HCEC 1CT (cell line): ENCODE measurements at regions not wholly inside any gene's neighbourhood (a gene's known extent, or its start where the extent isn't known, plus 50 kb on each side); places are given as distances from the start of the nearest gene placed in this dataset.
"Not testable (repeated sequence)": the region's sequence is repeated elsewhere in the genome, so short reads cannot be mapped to it uniquely, and the experiment has no call there.

Experiments used
- DNase-seq: peaks from one replicate; pipeline ENCODE4 v3.0.0-alpha.2; 2017

DNA sequence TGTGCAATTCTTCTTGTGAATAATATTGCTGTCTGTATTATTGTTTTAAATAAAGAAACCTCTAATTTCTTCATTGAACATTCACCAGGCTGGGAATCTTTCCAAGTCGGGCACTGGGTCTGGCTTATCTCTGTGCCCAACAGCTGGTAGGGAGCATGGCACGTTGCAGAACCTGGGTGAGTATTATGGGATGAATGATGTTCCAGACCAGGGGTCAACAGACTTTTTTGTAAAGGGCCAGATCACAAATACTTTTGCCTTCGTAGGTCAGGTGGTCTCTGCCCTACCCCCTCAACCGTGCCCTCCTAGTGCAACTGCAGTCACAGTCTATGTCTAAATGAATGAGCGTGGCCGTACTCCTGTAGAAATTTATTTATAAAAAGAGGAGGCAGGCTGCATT lies 81.6 kb upstream of the FOXQ1 start:
- DNase-seq: no peak

DNA sequence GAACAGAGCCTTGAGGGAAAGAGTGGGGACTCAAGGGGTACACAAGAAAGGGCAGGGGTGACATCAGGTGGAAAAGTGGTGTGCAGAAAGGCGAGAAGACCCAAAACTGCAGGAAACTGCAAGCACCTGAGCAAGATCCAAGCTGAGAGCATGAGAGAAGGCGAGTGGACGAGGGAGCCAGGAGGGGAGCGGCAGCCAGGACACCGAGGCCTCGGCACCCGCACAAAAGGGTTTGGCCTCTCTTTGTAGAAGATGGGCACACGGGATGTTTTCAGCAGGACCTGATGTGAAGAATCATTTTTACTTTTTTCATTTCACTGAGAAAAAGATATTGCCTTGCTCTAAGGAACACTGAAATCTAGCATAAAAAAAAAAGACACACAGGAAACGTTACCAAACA lies 82.1 kb upstream of the FOXQ1 start:
- DNase-seq: no peak

DNA sequence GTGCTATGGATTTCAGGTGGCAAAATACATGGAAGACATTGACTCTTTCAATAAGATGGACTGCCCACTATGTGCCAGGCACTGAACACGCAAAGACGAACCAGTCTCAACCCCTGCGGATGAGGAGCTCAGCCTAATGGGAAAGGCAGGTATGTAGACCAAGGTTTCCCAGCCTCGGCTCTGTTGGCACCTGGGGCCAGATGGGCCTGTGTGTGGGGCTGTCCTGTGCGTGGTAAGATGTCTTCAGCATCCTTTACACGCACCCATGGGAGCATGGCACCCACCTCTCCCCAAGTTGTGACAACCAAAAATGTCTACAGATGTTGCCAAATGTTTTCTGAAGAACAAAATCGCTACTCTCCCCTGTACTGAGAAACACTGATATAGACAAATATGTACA lies 82.6 kb upstream of the FOXQ1 start:
- DNase-seq: no peak

DNA sequence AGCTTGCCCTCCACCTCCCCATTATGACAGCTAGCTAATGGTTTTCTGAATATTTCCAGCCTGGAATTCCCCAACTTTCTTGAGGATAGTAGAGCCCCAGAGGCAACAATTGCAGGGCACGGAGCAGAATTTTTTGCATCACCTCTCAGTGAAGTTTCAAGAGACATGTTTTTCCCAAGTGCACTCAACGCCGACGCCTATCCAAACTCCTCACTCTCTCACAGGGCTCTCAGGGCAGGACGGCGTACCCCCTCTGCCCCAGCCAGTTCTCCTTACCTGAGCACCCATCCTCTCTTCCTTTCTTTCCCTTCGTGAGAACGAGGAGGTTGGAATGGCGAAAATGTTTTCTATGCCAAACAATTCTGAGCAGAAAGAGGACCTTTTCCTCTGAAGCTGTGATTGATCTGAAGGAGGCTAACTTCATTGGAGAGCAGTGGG lies 83.1 kb upstream of the FOXQ1 start:
- no peak for DNase-seq

DNA sequence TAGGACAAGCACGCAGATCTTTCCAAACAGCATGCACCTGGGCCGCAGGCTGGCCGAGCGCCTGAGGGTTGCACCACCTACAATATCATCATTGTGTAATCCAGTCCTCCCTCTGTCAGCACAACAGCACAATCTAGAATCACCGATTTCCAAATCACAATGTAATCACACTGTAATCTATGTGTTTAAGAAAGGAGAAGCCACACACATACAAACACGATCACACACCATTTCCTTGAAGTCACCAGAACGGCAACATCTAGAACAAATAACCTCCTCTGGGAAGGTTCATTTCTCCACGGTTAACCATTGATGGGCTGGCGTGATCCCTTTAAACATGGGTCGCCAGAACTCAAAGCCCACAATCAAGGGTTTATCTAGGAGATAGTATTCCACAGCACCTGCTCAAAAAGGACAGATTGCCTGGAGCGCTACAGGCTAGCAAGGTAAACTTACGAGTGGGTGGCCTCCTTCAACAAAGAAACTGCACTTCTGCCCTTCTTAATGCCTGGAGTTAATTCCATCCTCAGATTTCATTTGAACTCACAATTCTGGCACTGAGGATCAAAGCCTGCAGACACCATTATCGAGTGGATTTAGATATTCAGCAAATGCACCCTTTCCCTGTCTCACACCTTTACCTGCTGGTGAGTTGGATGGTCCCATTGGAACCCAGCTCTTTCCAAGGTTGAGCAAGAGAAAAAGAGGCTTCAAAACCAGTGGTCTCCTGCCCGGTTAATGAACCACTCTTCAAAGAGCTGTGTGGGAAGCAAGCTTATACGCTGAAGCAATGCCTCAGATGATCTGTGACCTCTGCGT lies 83.8 kb upstream of the FOXQ1 start:
- DNase-seq: no peak

DNA sequence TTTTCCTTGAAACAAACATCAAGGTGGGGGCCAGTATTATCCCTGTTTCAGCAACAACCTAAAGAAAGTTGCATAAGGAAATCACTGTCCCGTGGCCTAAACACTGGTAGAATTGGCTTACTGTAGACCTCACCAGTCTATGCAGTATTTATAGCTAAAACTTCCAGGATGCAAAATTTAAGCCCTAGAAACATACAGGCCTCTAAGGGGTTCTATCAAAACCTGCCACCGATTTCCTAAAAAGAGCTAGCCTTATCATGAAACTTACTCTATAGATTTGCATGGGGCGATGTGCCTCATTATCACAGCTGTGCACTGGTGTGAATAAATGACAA lies 84.3 kb upstream of the FOXQ1 start:
- no peak for DNase-seq

DNA sequence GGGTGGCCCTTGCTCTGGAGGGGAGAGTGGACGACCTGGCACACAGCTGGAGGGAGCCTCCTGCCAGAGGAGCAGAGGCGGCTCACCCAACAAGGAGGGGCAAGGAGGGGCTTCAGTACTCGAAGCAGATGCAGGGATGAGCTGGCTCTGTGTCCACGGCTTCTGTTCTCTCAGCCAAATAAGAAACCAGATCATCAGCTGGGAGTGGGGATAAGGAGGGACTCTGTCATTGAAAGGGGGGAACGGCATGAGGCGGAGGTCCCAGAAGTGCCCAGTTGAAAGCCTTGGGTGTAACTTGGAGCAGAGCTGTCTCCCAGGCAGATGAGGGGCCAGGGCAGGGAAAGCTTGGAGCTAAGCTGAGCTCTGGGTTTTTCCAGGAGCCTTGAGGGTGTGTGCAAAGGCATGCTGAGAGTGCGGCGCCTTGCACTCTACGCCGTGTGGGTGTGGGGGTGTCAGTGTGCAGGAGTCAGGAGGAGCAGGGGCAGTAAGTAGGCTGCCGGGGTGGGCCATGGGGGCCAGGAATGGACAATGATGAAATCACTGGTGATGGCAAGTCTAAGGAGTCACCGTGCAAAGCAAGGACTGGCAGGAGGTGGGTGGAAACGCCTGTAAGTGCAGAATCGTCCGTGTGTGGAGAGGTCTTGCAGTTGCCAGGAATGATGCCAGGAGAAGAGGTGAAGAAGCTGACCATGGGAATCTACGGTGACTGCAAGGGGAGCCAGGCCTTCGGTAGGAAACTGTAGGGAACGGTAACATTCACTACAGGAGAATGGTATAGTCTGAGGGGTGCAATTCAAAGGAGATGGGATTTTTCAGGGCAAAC lies 85.4 kb upstream of the FOXQ1 start:
- no peak for DNase-seq

DNA sequence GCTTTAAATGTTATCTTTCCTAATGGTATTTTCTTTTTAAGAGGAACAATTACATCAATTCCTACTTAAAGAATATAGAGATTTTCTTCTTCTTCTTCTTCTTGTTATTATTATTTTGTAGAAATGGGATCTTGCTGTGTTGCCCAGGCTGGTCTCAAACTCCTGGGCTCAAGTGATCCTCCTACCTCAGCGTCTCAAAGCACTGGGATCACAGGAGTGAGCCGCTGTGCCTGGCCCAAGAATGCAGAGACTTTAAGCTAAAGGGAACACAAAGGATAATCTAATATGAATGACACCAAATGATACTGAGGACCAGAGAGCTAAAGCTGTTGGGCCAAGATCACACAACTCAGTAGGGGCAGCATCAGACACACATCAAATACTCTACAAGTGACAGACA lies 87.4 kb upstream of the FOXQ1 start:
- no peak for DNase-seq

DNA sequence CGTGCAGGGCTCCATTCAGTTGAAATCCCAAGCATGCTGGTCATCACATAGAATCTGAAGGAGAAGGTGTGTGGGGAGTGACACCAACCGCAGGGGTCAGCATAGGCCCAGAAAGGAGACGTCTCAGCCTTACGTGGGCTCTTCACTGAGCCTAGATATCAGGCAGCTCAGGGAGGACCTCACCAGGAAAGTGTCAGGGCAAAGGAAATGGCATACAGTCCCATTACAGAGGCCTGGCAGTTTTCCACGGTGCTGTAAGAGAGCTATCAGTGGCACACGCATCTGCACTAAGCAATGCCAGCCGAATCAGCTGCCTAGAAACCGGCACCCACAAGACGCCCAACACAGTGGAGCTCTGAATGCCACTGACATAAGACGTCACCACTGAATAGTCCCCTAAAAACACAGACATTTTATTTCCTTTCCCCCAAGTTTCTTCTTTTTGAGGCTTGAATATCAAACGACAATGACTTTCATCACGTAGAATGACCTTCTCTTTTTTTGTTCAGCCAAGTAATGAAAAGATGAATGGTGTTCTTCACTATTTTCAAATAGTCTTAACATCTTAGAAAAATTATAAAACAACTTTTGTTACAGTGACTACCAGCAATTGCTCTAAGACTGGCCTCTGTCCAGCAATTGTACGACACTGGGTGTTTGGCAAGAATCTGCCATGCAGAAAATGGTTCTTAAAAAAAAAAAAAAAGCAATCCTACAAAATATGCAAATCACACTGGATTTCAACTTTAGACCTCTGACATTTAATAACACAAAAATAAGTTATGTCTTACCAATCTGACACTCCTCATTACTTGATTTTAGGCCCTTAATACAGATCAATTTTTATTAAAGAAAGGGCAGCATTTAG lies 88.9 kb upstream of the FOXQ1 start:
- no peak for DNase-seq

DNA sequence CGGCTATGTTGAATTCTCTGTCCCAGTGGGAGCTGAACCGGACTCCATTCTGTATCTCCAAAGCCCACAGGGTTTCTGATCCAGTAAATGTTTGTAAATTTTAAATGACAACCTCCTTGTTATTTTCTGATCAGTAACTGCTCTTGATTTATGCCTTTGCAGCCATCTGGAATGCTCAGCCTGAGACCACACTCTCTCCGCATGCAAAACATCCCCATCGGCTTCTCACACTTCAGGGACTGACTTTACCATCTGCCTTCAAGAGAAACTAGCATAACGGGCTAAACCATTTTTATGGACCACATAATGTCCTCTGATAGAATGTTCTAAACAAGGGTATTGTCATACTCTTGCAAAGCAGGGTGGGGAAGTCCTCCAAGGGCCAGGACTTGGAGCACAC lies 94.5 kb upstream of the FOXQ1 start:
- no peak for DNase-seq

DNA sequence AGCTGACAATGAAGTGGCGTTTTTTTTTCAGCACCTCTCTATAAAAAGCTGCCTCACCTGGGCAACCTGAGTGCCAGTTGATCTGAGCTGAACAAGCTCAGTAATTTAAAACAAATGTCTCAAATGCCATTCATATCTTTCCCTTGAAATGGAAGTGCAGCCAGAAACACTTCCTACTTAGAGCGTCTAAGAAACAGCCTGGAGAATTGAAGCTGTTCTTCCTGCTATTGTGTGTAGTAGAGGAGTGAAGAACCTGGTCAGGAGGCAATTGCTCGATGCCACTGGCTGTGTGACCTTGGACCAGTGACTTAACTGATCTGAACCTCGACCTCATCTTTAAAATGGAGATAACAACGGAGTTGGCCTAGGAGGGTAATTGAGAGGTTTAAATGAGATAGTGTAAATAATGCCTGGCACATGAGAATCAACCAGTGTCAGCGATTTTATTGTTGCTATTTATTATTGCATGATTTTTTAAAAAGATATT lies 95.4 kb upstream of the FOXQ1 start:
- DNase-seq: no peak

DNA sequence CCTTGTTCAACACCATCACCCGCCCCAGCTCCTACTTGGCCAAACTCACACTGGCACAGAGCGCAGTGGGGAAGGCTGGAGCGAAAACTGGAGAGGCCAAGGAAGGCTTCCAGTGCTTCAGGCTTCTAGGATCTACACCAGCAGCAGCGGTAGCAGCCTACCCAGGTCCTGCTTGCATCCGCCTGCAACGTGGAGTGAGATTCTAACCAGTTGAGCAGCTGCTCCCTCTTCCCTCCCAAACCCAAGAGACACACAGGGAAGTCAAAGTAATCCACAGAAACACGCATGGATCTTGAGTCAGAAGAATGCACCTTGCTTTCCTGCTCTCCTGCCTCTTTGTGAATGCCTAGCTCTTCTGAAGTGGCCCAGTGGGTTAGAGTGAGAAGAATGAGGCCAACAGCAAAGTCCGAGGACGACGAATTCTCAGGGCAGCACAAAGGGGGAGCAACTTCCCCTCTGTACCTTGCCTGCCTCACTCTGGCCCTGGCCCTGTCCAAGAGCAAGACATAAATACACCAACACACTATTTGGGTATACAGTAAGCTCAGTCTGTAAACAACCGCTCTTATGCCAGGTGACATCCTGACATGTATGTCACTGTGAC lies 95.9 kb upstream of the FOXQ1 start:
- no peak for DNase-seq

DNA sequence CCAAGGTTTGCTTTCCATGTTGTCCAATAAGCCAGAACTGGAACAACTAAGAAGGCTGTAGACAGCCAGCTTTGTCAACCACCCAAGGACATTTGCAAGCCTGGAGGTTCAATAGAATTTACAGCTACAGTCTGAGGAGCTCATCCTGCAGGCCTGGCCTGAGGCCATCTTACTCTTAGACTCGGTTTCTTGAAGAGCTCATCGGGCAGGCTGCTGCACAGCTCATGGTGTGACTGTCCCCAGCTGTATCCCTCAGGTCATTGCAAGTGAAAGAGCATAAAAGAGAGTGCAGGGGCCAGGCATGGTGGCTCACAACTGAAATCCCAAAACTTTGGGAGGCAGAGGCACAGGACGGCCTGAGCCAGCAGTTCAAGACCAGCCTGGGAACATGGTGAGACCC lies 96.9 kb upstream of the FOXQ1 start:
- DNase-seq: no peak

DNA sequence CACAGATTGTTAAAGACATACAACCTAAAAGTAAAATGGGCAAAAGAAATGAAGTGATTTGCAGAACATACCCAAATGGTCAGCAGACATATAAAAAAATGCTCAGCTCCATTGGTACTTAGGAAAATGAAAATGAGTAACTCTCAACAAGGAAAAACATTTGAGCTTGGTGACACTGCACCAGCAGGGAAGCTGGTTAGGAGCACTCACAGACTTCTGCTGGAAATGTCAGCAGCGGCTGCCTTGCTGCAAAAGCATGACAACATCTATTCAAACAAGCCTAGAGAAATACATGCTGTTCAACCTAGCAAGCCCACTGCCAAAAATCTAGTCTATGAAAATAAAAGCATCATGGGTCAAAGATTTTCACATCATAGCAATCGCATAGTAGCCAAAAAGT lies 99.0 kb upstream of the FOXQ1 start:
- DNase-seq: no peak

DNA sequence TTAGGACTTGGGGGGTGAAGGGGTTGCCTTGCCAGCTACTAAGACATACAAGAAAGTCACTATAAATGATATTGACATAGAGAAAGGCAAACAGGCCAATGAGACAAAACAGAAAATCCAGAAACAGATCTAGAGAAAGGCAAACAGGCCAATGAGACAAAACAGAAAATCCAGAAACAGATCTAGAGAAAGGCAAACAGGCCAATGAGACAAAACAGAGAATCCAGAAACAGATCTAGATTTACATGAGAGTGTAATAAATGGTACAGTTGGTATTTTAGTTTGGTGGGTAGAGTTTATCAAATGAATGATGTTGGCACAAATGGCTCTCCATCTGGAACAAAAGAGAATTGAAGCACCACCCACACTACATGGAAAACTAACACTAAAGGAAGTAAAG lies 99.8 kb upstream of the FOXQ1 start:
- DNase-seq: not testable (repeated sequence)

DNA sequence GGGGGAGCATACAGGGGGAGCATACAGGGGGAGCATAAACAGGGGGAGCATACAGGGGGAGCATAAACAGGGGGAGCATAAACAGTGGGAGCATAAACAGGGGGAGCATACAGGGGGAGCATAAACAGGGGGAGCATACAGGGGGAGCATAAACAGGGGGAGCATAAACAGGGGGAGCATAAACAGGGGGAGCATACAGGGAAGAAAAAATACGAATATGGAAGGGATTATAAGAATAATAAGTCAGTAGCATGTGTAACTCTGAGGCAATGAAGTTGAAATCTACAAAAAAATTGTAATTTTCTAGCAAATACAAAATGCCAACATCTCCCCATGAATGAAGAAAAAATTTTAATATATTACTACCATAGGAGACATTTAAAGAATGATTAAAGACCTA lies 101.3 kb upstream of the FOXQ1 start:
- DNase-seq: not testable (repeated sequence)

DNA sequence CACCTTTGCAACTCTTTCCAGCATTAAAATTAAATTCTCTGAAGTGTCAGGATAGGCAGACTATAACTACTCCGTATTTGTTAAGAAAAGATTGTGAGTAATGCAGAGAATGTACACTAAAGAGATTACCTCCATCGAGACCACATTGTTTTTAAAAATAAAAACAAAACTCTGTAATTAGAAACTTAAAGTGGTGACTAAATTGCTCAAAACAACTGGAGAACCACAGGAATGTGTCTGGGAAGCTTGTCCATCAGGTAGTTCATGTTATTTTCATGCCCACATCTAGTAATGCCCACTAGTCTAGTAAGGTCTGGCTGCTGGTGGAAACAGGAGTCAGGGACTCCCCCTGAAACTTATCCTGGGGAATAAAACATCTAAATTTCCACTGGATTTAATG lies 103.0 kb upstream of the FOXQ1 start:
- peak; percentile 5 for DNase-seq

DNA sequence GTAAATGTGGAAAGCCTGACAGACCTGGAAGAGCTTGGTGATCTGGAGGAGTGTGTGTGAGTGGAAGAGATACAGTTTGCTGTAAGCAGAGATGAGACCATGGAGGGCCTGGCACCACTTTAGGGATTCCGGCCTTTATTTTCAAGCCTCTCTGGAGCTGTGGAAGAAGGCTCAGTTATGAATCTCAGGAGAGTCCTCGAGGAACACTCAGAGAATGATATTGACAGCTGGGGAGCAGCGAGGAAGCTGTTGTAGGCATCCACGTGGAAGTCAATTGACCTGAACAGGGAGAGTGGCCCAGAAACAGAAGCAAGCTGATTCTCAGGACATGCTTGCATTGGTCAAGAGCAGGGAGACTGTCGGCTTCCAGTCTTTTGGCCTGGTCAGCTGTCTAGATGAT lies 108.4 kb upstream of the FOXQ1 start:
- DNase-seq: no peak

DNA sequence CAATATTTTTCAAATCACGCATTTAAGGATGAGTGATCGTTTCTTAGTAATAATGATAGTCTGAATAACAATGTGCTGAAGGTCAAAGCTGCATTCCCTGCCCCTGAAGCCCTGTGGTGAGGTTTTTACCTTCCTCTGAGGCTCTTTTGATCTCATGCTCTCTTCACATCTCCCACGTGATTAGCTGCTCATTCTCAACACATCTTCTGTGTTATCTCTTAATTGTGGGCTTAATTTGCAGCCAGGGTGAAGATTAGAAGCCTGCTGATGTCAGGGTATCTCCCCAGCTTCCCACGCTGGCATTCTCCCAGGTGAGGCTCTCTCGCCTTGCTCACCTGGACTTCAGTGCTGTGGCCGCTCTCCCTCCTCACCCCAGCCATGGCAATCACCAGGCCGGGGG lies 109.7 kb upstream of the FOXQ1 start:
- no peak for DNase-seq

DNA sequence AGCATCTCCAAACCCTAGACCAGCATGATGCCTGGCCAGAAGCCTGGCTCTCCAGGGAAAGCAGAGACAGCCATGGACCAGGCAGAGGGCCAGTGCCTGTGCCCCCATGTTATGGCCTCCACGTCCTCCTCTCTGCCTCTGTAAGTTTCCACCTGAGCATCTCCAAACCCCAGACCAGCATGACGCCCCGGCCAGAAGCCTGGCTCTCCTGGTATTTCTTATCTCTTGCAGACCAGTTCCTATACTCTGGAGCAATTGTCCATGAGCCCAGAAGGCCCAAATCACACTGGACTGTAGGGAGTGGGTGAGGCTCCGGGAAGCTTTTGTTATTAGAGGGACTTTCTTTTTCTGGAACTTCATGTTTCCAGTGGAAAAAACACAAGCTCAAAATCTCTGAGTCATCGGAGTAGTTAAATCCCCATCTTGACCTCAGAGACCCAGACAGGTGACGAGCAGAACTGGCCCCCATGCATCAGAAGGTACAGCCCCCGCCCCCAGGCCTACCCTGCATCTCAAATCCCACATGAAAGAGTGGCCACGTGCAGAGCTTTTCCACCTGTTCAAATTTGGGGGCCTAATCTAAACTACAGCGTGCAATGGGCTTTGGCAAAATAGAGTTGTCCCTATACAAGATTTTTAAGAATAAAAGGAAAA lies 110.2 kb upstream of the FOXQ1 start:
- no peak for DNase-seq

DNA sequence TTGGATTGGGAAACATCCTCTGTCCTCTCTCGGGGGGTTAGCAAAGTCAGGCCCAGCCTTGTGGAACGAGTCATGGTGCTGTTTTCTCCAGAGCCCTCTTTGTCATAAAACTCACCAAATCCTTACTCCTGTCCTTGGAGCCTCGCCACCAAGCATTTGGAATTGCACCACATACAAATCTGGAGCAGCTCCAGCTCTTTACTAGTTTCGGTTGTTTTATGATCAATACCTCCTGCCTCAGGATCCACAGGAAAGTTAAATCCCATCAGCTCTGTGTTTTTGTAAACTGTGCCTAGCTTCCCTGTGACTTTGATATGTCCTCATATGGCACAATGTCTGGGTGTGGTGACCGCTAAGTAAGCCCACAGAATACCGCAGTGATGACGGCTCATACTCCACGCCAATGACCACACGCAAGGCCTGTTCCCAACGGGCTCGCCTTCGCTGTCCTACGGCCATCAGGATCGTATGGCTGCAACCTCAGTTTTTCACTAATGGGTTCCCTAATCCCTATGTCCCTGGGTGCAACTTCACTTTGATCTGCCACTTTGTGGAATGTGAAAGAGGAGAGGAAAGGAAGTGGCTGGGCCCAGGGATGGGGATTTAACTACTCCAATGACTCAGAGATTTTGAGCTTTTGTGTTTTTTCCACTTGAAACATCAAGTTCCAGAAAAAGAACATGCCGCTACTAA lies 111.3 kb upstream of the FOXQ1 start:
- peak; percentile 25 for DNase-seq

DNA sequence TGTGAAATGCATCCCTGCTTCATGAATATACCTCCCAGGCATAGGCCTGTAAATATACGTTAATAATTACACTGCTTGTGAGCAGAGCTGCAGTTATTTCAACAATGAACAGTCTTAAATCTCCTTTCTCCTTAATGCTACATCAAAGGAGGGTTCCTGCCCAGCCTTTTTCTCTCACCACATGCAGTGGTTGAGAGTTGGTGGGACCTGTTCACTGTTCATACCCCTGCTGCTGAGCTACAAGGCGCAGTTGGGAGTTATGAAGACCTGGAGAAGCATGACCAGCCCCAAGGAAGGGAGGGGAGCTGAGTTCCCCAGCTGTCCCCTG lies 111.9 kb upstream of the FOXQ1 start:
- no peak for DNase-seq
